GM15510 (cell line): ENCODE measurements at regions not wholly inside any gene's neighbourhood (a gene's known extent, or its start where the extent isn't known, plus 50 kb on each side); places are given as distances from the start of the nearest gene placed in this dataset.

Source experiments
- POLR2A ChIP-seq: IDR thresholded peaks from 3 replicates; pipeline ENCODE4 v1.6.1; 2011; ENCODE audit warnings: borderline replicate concordance; ENCODE audit not compliant: insufficient read length; ENCODE audit errors: extremely low read depth

- no peak for TF ChIP-seq POLR2A
Observed at GRCh38 chr13:31909864-31910551, 121.6 kb upstream of the FRY start.

DNA sequence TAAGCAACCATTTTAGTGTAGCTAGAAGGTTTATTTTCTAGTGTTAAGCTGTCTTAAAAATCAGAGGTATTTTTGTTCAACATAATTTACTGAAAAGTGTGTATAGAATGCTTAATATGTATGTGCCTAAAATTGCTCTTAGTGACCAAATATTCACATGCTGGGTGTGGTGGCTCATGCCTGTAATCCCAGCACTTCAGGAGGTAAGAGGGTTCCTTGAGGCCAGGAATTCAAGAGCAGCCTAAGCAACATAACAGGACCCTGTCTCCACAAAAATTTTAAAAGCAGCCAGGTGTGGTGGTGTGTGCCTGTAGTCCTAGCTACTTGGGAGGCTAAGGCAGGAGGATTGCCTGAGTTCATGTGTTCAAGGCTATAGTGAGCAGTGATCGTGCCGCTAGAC, 120.9 kb upstream of the FRY start:
- TF ChIP-seq POLR2A: no peak

DNA sequence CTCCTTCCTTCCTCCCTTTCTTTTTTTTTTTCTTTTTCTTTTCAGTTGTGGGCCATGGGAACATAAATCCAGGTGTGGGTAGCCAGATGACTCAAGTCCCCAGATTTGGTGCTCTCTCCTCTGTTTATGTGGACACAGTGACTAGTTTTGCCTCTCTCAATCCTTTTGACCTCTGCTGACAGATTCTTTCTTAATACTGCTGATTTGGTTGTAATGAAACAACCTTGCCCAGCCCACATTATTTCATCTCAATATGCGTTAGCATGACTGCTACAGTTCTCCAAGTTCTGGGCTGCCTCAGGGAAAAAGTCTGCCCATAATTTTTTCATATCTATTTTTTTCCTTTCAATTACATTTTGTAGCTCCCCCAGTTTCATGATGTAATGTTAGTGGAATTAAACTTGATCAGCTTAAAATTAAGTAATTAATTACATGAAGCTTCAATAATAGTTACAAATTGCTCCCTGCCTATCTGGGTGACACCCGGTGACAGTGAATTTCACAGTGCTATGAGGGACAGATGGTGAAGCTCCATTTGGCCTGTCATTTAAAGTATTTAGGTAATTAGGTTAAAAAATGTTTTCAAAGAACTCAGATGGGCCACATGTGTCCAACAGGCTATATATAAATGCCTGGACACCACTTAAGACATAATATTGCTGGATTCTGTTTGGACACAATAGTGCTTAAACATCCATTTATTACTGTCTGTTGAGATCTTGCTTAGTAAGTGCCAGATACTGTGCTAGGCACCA, 118.8 kb upstream of the FRY start:
- no peak for TF ChIP-seq POLR2A

DNA sequence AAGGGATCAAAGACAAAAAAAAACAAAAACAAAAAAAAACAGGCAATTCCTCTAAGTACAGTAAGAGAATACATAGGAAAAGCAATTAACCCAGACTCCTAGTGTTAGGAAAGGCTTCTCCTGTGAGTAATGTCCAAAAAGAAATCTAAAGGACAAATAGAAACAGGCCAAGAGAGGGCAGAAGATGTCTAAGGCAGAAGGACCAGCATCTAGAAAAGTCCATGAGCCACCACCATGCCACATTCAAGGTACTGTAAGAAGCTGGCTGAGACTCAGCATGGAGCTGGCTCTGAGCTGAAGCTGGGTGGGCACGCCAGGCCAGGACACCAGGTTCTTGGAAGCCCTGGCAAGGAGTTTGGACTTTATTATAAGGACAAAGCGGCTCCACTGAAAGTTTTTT, 118.1 kb upstream of the FRY start:
- TF ChIP-seq POLR2A: no peak

GRCh38 chr13:31914843-31915242, 116.7 kb upstream of the FRY start:
- no peak for TF ChIP-seq POLR2A

DNA sequence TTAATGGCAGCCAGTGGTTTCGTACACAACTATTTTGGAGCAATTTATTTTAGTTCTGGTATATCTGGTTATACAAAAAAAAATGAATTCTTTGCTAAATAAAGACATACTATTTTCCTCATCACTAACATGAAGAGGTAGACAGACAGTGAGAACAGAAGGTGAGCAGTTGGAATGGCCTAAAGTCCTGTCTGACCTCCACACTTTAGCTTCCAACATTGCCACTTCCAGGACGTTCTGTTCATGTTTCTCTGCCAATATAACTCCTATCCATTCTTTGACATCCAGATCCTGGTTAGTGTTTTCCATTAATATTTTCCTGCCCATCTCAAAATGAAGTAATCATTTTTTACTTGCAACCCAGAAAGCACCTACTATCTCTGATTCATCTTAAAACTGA, 112.9 kb upstream of the FRY start:
- TF ChIP-seq POLR2A: no peak

DNA sequence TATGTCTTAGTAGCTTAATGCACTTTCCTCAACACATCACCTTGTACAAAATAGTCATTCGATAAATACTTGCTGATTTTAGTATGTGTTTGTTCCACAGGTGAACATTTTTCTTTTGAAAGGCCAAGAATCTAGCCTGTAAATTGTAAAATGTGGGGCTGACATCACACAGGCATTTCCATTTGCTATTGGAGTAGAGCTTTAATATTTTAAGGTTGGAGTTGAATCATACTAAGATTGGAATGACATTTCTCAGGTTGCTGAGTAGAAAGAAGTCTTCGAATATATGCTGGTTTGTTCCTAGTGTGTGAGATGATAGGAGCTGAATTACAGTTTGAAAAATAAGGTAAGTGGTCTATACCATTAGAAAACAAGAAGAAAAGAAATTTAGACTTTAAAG, 112.3 kb upstream of the FRY start:
- TF ChIP-seq POLR2A: no peak

GRCh38 chr13:31919971-31920726, 111.4 kb upstream of the FRY start:
- no peak for TF ChIP-seq POLR2A

GRCh38 chr13:31920727-31921100, 110.9 kb upstream of the FRY start:
- TF ChIP-seq POLR2A: no peak

- TF ChIP-seq POLR2A: no peak
Observed at GRCh38 chr13:31922724-31923123, 108.8 kb upstream of the FRY start.

GRCh38 chr13:31923134-31923763, 108.3 kb upstream of the FRY start:
- no peak for TF ChIP-seq POLR2A

GRCh38 chr13:31925079-31925478, 106.5 kb upstream of the FRY start:
- TF ChIP-seq POLR2A: no peak

DNA sequence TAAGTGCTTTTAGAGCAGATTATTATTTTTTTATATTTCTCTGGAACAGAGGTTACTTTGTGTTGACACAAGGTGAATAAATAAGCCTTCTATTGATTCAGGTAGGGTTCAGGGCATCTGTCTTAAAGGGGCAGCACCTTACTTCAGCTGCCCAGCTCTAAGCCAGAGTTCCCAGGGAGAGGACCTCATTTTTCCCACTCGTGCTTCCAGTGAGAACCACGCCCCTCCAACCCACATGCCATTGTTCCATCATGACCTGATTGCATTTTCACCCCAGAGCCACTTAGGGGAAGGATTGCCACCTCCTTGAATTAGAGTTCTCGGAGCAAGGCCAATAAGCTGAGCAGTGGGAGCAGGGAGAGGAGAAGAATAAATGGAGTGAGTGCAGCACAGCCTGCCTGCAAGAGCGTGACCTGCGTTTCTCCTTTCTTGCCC, 104.3 kb upstream of the FRY start:
- no peak for TF ChIP-seq POLR2A

DNA sequence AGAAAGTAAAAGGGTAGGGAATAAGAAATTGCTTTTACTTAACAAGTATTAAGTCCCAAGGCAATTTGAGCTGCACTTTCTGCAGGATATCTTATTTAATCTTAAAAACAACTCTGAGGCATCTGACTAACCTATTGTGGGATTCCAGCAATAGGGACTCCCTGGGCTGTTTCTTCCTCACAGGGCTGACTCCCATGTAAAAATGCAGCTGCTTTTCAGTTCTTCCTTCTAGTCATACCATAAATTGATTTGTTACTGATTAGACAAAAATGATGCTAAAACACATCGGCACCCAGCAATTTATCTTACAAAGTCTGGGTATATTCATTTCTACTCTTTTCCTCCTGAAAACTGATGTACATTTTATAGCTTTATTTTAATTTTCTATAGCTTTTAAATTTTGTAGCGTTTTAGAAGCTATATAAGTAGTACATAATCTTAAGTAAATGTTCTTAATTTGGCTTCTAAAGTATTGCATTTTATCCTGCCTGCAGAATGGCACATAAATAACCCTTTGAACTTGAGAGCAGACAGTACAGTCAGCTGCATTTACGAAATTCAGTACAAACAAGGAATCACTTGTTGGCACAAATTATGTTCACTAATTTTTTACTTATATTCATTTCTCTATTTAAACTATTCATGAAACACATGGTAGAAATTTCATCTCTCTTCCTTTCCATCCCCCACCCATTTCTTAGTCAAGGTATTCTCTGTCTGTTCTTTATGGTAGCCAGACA, 102.4 kb upstream of the FRY start:
- TF ChIP-seq POLR2A: no peak
